SJCRH30 (cell line): ENCODE measurements at regions not wholly inside any gene's neighbourhood (a gene's known extent, or its start where the extent isn't known, plus 50 kb on each side); places are given as distances from the start of the nearest gene placed in this dataset.

Source experiments
- DNase-seq, 2 experiments: peaks; one replicate each; pipeline ENCODE4 v3.0.0-alpha.2; 2015 to 2020
- H3K27ac ChIP-seq: fragments of 250-450 bp; sonication (Bioruptor Pico); 2 replicates; pipeline ENCODE4 v1.5.1; 2020; ENCODE audit warnings: mild to moderate bottlenecking, moderate library complexity
- H3K27me3 ChIP-seq: fragments of 250-450 bp; sonication (Bioruptor Pico); 2 replicates; pipeline ENCODE4 v1.5.1; 2020; ENCODE audit warnings: mild to moderate bottlenecking, moderate library complexity
- H3K36me3 ChIP-seq: fragments of 250-450 bp; sonication (Bioruptor Pico); 2 replicates; pipeline ENCODE4 v1.5.1; 2020; ENCODE audit warnings: mild to moderate bottlenecking, moderate library complexity
- H3K4me1 ChIP-seq: fragments of 250-450 bp; sonication (Bioruptor Pico); 2 replicates; pipeline ENCODE4 v1.5.1; 2020; ENCODE audit warnings: mild to moderate bottlenecking, moderate library complexity
- H3K4me3 ChIP-seq: fragments of 250-450 bp; sonication (Bioruptor Pico); 2 replicates; pipeline ENCODE4 v1.5.1; 2020; ENCODE audit warnings: mild to moderate bottlenecking, moderate library complexity
- H3K9me3 ChIP-seq: fragments of 250-450 bp; sonication (Bioruptor Pico); replicated peaks from 2 replicates; pipeline ENCODE4 v1.5.1; 2020; ENCODE audit warnings: mild to moderate bottlenecking, moderate library complexity

DNA sequence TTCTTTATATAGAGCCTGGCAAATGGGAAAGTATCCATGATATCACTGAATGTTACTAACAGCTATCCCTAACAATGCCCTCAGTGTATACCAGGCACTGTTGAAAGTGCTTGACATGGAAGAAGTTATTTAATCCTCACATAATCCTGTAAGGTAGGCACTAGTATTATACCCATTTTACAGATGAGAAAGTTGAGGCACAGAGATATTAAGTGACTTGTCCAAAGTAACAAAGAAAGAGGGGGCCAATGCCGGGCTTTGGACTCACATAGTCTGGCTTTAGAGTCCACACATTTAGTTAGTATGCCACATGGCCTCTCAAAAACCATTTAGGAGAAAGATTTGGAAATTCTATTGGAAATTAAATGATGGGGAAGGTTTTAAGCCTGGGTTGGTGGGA is 220.8 kb upstream of the PLET1 start:
- no peaks in the 10 kb centered on the region for H3K27me3 ChIP-seq
- no peak for DNase-seq
- H3K4me3 ChIP-seq: no peak overlapping the region
- H3K9me3 ChIP-seq: no peaks in the 10 kb centered on the region
- H3K36me3 ChIP-seq: no peaks in the 10 kb centered on the region
- no peaks in the 10 kb centered on the region for H3K4me1 ChIP-seq
- H3K27ac ChIP-seq: no peak overlapping the region

- Histone ChIP-seq H3K9me3 (no peaks in the 10 kb centered on the region), H3K4me3 (no peak overlapping the region), H3K27me3 (no peaks in the 10 kb centered on the region), H3K4me1 (no peaks in the 10 kb centered on the region), H3K27ac (no peak overlapping the region), H3K36me3 (no peaks in the 10 kb centered on the region)
- DNase-seq: no peak
Measured at GRCh38 chr11:112481893-112482292, 221.2 kb upstream of the PLET1 start.

- H3K27me3 ChIP-seq: no peaks in the 10 kb centered on the region
- H3K36me3 ChIP-seq: no peaks in the 10 kb centered on the region
- H3K4me3 ChIP-seq: no peak overlapping the region
- no peak overlapping the region for H3K27ac ChIP-seq
- no peaks in the 10 kb centered on the region for H3K4me1 ChIP-seq
- no peaks in the 10 kb centered on the region for H3K9me3 ChIP-seq
- no peak for DNase-seq
Measured at GRCh38 chr11:112485280-112485679, 224.6 kb upstream of the PLET1 start.

- no peak for DNase-seq
- H3K9me3 ChIP-seq: no peaks in the 10 kb centered on the region
- no peaks in the 10 kb centered on the region for H3K4me1 ChIP-seq
- H3K27me3 ChIP-seq: no peaks in the 10 kb centered on the region
- H3K36me3 ChIP-seq: no peaks in the 10 kb centered on the region
- no peak overlapping the region for H3K27ac ChIP-seq
- H3K4me3 ChIP-seq: no peak overlapping the region
Measured at GRCh38 chr11:112497826-112498225, 237.2 kb upstream of the PLET1 start.

- no peak overlapping the region for H3K4me3 ChIP-seq
- H3K27ac ChIP-seq: no peak overlapping the region
- no peaks in the 10 kb centered on the region for H3K36me3 ChIP-seq
- no peaks in the 10 kb centered on the region for H3K27me3 ChIP-seq
- no peaks in the 10 kb centered on the region for H3K4me1 ChIP-seq
- no peak for DNase-seq
- H3K9me3 ChIP-seq: no peaks in the 10 kb centered on the region
Measured at GRCh38 chr11:112498701-112499100, 238.0 kb upstream of the PLET1 start.

DNA sequence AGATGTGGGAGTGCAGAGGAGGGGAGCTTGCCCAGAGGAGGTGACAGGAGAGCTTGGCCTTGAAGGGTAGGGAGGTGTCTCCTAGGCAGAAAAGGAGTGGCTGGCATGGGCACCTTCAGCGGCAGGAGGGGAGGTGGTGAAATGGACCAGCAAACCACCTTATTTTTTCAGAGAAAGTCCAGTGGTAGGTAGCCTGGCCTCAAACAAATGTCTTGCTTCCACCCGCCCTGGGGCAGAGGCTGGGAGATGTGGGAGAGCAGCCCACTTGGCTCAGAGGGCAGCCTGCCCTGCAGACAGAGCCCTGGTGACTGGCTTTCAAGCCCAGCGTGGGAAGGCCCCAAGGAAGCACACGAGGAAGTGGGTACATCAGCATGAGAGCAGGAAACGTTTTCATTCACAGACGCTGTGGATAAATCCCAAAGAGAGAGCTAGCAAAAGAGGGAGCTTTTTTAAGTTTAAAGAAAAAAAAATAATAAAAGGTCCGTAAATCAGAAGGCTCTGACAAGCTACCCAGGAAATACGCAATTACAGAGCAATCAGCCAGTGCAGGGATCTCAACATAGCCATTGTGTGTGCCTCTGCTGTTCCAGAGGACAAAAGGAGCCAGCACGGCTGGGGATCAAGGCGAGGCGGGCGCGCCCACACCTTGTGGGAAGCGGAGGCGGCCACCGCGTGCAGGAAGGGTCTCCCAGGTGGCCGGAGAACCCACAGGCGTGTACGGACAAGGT is 238.7 kb upstream of the PLET1 start:
- no peak for DNase-seq
- H3K4me1 ChIP-seq: no peaks in the 10 kb centered on the region
- H3K9me3 ChIP-seq: no peaks in the 10 kb centered on the region
- no peaks in the 10 kb centered on the region for H3K36me3 ChIP-seq
- no peaks in the 10 kb centered on the region for H3K27me3 ChIP-seq
- no peak overlapping the region for H3K4me3 ChIP-seq
- no peak overlapping the region for H3K27ac ChIP-seq

- H3K4me3 ChIP-seq: no peak overlapping the region
- no peak for DNase-seq
- H3K27ac ChIP-seq: no peak overlapping the region
- no peaks in the 10 kb centered on the region for H3K9me3 ChIP-seq
- H3K27me3 ChIP-seq: no peaks in the 10 kb centered on the region
- H3K36me3 ChIP-seq: no peaks in the 10 kb centered on the region
- no peaks in the 10 kb centered on the region for H3K4me1 ChIP-seq
Measured at GRCh38 chr11:112499881-112500204, 239.2 kb upstream of the PLET1 start.

DNA sequence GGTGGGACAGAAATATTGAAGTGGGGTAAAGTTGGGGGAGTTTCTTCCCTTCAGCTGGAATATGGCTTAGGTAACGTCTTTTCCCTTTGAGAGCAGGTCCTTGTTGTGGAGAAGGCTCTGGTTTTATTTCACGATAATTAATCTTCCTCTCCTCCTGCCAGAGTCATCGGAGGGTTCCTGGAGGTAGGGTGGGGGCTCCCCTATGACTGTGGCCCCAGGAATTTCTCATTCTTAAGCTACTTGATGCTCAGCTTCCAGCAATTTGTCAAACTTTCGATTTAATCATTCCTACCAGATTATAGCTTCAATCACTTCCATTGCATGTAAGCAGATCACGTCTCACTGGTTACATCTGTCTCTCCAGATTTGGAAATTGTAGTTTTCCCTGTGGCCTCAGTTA is 242.8 kb upstream of the PLET1 start:
- no peak for DNase-seq
- no peaks in the 10 kb centered on the region for H3K4me1 ChIP-seq
- no peaks in the 10 kb centered on the region for H3K27me3 ChIP-seq
- H3K9me3 ChIP-seq: no peaks in the 10 kb centered on the region
- H3K36me3 ChIP-seq: no peaks in the 10 kb centered on the region
- H3K27ac ChIP-seq: no peak overlapping the region
- no peak overlapping the region for H3K4me3 ChIP-seq

DNA sequence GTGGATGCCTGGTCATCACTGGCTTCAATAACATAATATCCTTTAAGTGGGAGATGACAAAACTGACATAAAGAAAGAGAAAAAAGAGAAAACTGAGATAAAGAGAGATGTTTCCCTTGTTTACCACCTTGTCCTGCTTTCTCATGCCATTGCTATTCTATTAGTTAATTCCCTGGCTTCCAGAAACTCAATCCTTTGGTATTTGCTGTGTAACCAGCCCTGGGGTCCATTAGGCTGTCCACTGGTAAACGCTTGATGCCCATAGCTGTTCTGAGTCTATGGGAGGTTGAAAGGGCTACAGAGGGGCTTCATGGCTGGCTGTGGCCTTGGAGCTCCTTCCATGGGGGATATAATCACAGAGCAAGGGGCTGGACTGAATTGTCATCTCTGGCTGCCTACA is 243.4 kb upstream of the PLET1 start:
- no peak overlapping the region for H3K4me3 ChIP-seq
- no peaks in the 10 kb centered on the region for H3K36me3 ChIP-seq
- DNase-seq: no peak
- H3K27ac ChIP-seq: no peak overlapping the region
- no peaks in the 10 kb centered on the region for H3K27me3 ChIP-seq
- no peaks in the 10 kb centered on the region for H3K9me3 ChIP-seq
- H3K4me1 ChIP-seq: no peaks in the 10 kb centered on the region

- no peak overlapping the region for H3K4me3 ChIP-seq
- no peak for DNase-seq
- H3K36me3 ChIP-seq: no peaks in the 10 kb centered on the region
- peaks cover 11% of the 10 kb centered on the region for H3K4me1 ChIP-seq
- H3K27ac ChIP-seq: no peak overlapping the region
- no peaks in the 10 kb centered on the region for H3K9me3 ChIP-seq
- no peaks in the 10 kb centered on the region for H3K27me3 ChIP-seq
Measured at GRCh38 chr11:112506852-112507251, 246.2 kb upstream of the PLET1 start.

- Histone ChIP-seq H3K36me3 (no peaks in the 10 kb centered on the region), H3K9me3 (no peaks in the 10 kb centered on the region), H3K27me3 (no peaks in the 10 kb centered on the region), H3K27ac (no peak overlapping the region), H3K4me1 (peaks cover 16% of the 10 kb centered on the region), H3K4me3 (no peak overlapping the region)
- no peak for DNase-seq
Measured at GRCh38 chr11:112507281-112507680, 246.6 kb upstream of the PLET1 start.

DNA sequence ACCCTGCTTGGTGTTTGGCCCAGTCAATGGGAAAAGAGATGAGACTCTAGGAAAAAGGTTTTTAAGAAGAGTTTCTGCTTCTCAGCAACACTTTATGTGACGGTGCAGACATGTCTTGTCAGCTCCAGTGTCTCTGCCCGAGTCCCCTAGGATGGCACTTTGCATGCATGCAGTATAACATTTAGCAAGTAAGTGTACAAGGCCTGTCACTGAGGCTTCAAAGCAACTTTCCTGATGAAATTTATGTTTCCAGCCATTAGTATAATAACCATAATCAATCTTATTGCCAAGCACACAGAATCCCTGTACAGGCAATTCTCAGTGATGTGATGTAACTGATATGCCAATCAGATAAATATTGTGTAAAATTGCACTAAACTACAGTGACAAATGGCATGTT is 248.1 kb upstream of the PLET1 start:
- Histone ChIP-seq H3K4me1 (peaks cover 21% of the 10 kb centered on the region), H3K36me3 (no peaks in the 10 kb centered on the region), H3K4me3 (no peak overlapping the region), H3K27me3 (no peaks in the 10 kb centered on the region), H3K27ac (no peak overlapping the region), H3K9me3 (no peaks in the 10 kb centered on the region)
- DNase-seq: no peak

DNA sequence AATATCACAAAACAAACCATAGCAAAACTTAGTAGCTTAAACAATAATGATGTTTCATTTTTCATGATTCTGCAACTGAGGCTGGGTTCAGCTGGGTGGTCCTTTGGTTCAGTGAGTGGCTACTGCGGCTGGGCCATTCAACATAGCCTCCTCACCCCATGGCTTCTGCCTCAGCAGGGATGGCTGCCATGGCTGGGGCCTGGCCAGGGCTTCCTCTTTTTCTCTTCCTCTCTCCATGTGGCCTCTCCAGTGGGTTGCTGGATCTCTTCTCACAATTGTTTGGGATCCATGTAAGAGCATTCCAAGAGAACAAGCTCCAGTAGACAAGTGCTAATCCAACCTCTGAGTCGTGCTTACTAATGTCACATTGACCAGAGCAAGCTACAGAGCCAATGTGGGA is 248.6 kb upstream of the PLET1 start:
- no peak for DNase-seq
- Histone ChIP-seq H3K4me1 (peaks cover 21% of the 10 kb centered on the region), H3K9me3 (no peaks in the 10 kb centered on the region), H3K27me3 (no peaks in the 10 kb centered on the region), H3K27ac (no peak overlapping the region), H3K36me3 (no peaks in the 10 kb centered on the region), H3K4me3 (no peak overlapping the region)

- no peak overlapping the region for H3K4me3 ChIP-seq
- H3K27ac ChIP-seq: peak overlapping the region; percentile 79
- DNase-seq: no peak
- H3K36me3 ChIP-seq: no peaks in the 10 kb centered on the region
- H3K4me1 ChIP-seq: peaks cover 23% of the 10 kb centered on the region
- H3K27me3 ChIP-seq: no peaks in the 10 kb centered on the region
- no peaks in the 10 kb centered on the region for H3K9me3 ChIP-seq
Measured at GRCh38 chr11:112511271-112511670, 250.6 kb upstream of the PLET1 start.

- Histone ChIP-seq H3K27ac (peak overlapping the region; percentile 79), H3K9me3 (no peaks in the 10 kb centered on the region), H3K4me3 (no peak overlapping the region), H3K36me3 (no peaks in the 10 kb centered on the region), H3K27me3 (no peaks in the 10 kb centered on the region), H3K4me1 (peaks cover 27% of the 10 kb centered on the region)
- DNase-seq: peak; percentile 40 to 77
Measured at GRCh38 chr11:112511911-112512310, 251.3 kb upstream of the PLET1 start.

DNA sequence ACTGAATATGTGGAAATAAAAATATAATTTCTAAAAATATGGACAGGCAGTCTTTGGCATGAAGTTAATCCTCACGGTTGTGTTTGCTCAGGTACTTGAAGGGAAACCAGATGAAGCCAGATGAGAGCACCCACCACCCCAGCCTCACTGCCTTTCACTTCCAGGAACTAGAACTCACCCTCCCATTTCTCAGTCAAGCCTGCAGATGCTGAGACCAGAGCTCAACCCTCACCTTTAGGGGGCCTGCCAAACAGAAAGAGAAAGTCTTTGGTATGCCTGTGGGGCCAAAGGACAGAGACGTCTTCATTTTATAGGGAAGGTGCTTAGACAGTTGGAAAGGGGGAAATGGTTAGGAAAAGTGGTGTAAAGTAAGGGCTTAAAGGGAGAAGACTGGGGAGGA is 252.8 kb upstream of the PLET1 start:
- Histone ChIP-seq H3K4me1 (peaks cover 27% of the 10 kb centered on the region), H3K27ac (no peak overlapping the region), H3K36me3 (no peaks in the 10 kb centered on the region), H3K9me3 (no peaks in the 10 kb centered on the region), H3K27me3 (no peaks in the 10 kb centered on the region), H3K4me3 (no peak overlapping the region)
- no peak for DNase-seq
